Vagina (tissue), 2 donors: ENCODE measurements at regions not wholly inside any gene's neighbourhood (a gene's known extent, or its start where the extent isn't known, plus 50 kb on each side); places are given as distances from the start of the nearest gene placed in this dataset.

ENCODE experiments used
- CTCF ChIP-seq, 3 experiments: fragments of 450-650 bp in 2 of 3; fragments of 200-600 bp in 1 of 3; sonication (generic) in 1 of 3; IDR thresholded peaks; one replicate each; pipeline ENCODE4 v1.5.1; 2017 to 2019; ENCODE audit warnings: antibody characterized with exemption in 3 of 3, mild to moderate bottlenecking in 2 of 3, moderate library complexity in 2 of 3
- POLR2A ChIP-seq, 2 donors: fragments of 450-650 bp; IDR thresholded peaks; one replicate each; pipeline ENCODE4 v1.6.1; 2017; ENCODE audit warnings: antibody characterized with exemption in 2 of 2, mild to moderate bottlenecking in 2 of 2, moderate library complexity in 2 of 2
- POLR2AphosphoS5 ChIP-seq, 2 donors: sonication (generic); formaldehyde crosslinking; IDR thresholded peaks; one replicate each; pipeline ENCODE4 v1.9.0; 2017; ENCODE audit warnings: antibody characterized with exemption in 2 of 2, mild to moderate bottlenecking in 2 of 2, low read depth in 1 of 2; ENCODE audit not compliant: insufficient read depth in 1 of 2

DNA sequence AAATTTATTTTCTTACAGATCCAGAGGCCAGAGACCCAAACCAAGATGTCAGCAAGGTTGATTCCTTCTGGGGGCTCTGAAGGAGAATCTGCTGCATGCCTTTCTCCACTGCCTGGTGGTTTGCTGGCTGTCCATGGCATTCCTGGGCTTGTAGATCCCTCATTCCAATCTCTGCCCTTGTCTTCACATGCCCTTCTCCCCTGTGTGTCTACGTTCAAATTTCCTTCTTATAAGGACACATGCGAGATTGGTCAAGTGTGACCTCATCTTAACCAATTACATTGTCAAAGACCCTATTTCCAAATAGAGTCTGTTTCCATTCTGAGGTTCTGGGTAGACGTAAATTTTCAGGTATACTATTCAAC lies 84.5 kb upstream of the RAI14 start:
- no peak for TF ChIP-seq POLR2A (IDR thresholded peaks at IDR 0.05)
- TF ChIP-seq CTCF (IDR thresholded peaks at IDR 0.05) = no peak
- no peak for TF ChIP-seq POLR2AphosphoS5 (IDR thresholded peaks at IDR 0.05; ENCODE audit: insufficient read depth in 1 of 2, low read depth in 1 of 2)
